Parathyroid adenoma (tissue), 2 donors: ENCODE measurements at regions not wholly inside any gene's neighbourhood (a gene's known extent, or its start where the extent isn't known, plus 50 kb on each side); places are given as distances from the start of the nearest gene placed in this dataset.

Experiments used
- H2AFZ ChIP-seq: fragments of 300-600 bp; sonication (generic); one replicate; pipeline ENCODE4 v1.7.0; 2017; ENCODE audit warnings: antibody characterized with exemption, mild to moderate bottlenecking
- H3K27ac ChIP-seq: fragments of 300-600 bp; sonication (generic); one replicate; pipeline ENCODE4 v1.7.0; 2017
- H3K27me3 ChIP-seq: fragments of 300-600 bp; sonication (generic); one replicate; pipeline ENCODE4 v1.7.0; 2017; ENCODE audit warnings: low read length; ENCODE audit not compliant: control insufficient read depth, insufficient read depth
- H3K36me3 ChIP-seq: fragments of 300-600 bp; sonication (generic); one replicate; pipeline ENCODE4 v1.7.0; 2017; ENCODE audit warnings: low read length; ENCODE audit not compliant: control insufficient read depth, insufficient read depth
- H3K4me1 ChIP-seq: fragments of 300-600 bp; sonication (generic); one replicate; pipeline ENCODE4 v1.7.0; 2017; ENCODE audit warnings: control low read depth
- H3K4me2 ChIP-seq: fragments of 300-600 bp; sonication (generic); one replicate; pipeline ENCODE4 v1.7.0; 2017; ENCODE audit warnings: low read length
- H3K4me3 ChIP-seq: fragments of 300-600 bp; sonication (generic); one replicate; pipeline ENCODE4 v1.7.0; 2017; ENCODE audit warnings: low read depth, low read length
- H3K79me2 ChIP-seq: fragments of 300-600 bp; sonication (generic); one replicate; pipeline ENCODE4 v1.7.0; 2017; ENCODE audit warnings: control low read depth
- H3K9ac ChIP-seq: fragments of 300-600 bp; sonication (generic); one replicate; pipeline ENCODE4 v1.7.0; 2017; ENCODE audit warnings: mild to moderate bottlenecking
- H3K9me3 ChIP-seq: fragments of 300-600 bp; sonication (generic); one replicate; pipeline ENCODE4 v1.7.0; 2017; ENCODE audit warnings: low read length; ENCODE audit not compliant: control insufficient read depth
- CTCF ChIP-seq: fragments of 300-600 bp; sonication (generic); IDR thresholded peaks from one replicate; pipeline ENCODE4 v1.7.0; 2017; ENCODE audit warnings: antibody characterized with exemption, mild to moderate bottlenecking
- donor health status: primary hyperparathyroidism.

GRCh38 chr14:62307844-62308243, 545.6 kb downstream of the SNAPC1 start:
- H3K36me3 ChIP-seq: no peaks in the 10 kb centered on the region
- no peaks in the 10 kb centered on the region for H3K79me2 ChIP-seq
- no peak overlapping the region for H3K9ac ChIP-seq
- H2AFZ ChIP-seq: no peak overlapping the region
- no peak for TF ChIP-seq CTCF
- H3K9me3 ChIP-seq: no peaks in the 10 kb centered on the region
- no peak overlapping the region for H3K27ac ChIP-seq
- H3K4me1 ChIP-seq: no peaks in the 10 kb centered on the region
- H3K4me3 ChIP-seq: no peak overlapping the region
- no peak overlapping the region for H3K4me2 ChIP-seq
- no peaks in the 10 kb centered on the region for H3K27me3 ChIP-seq

GRCh38 chr14:62308316-62308715, 546.1 kb downstream of the SNAPC1 start:
- no peak for TF ChIP-seq CTCF
- no peaks in the 10 kb centered on the region for H3K79me2 ChIP-seq
- no peaks in the 10 kb centered on the region for H3K9me3 ChIP-seq
- H3K27me3 ChIP-seq: no peaks in the 10 kb centered on the region
- H3K9ac ChIP-seq: no peak overlapping the region
- no peak overlapping the region for H2AFZ ChIP-seq
- H3K27ac ChIP-seq: no peak overlapping the region
- no peaks in the 10 kb centered on the region for H3K36me3 ChIP-seq
- no peak overlapping the region for H3K4me3 ChIP-seq
- H3K4me1 ChIP-seq: no peaks in the 10 kb centered on the region
- H3K4me2 ChIP-seq: no peak overlapping the region

GRCh38 chr14:62308891-62309290, 546.7 kb downstream of the SNAPC1 start:
- Histone ChIP-seq H2AFZ (no peak overlapping the region), H3K4me2 (no peak overlapping the region), H3K79me2 (no peaks in the 10 kb centered on the region), H3K4me3 (no peak overlapping the region), H3K4me1 (no peaks in the 10 kb centered on the region), H3K9ac (no peak overlapping the region), H3K27ac (no peak overlapping the region), H3K36me3 (no peaks in the 10 kb centered on the region), H3K27me3 (no peaks in the 10 kb centered on the region), H3K9me3 (no peaks in the 10 kb centered on the region)
- no peak for TF ChIP-seq CTCF

GRCh38 chr14:62313212-62313611, 551.0 kb downstream of the SNAPC1 start:
- no peaks in the 10 kb centered on the region for H3K9me3 ChIP-seq
- H3K36me3 ChIP-seq: no peaks in the 10 kb centered on the region
- H3K27me3 ChIP-seq: no peaks in the 10 kb centered on the region
- no peak overlapping the region for H2AFZ ChIP-seq
- H3K4me2 ChIP-seq: no peak overlapping the region
- no peaks in the 10 kb centered on the region for H3K79me2 ChIP-seq
- no peak overlapping the region for H3K4me3 ChIP-seq
- H3K4me1 ChIP-seq: no peaks in the 10 kb centered on the region
- TF ChIP-seq CTCF: no peak
- H3K9ac ChIP-seq: no peak overlapping the region
- H3K27ac ChIP-seq: no peak overlapping the region

- H3K4me1 ChIP-seq: no peaks in the 10 kb centered on the region
- no peak overlapping the region for H3K4me3 ChIP-seq
- no peak overlapping the region for H3K9ac ChIP-seq
- no peaks in the 10 kb centered on the region for H3K36me3 ChIP-seq
- no peak overlapping the region for H3K27ac ChIP-seq
- no peaks in the 10 kb centered on the region for H3K27me3 ChIP-seq
- H3K9me3 ChIP-seq: no peaks in the 10 kb centered on the region
- no peaks in the 10 kb centered on the region for H3K79me2 ChIP-seq
- H2AFZ ChIP-seq: no peak overlapping the region
- no peak for TF ChIP-seq CTCF
- no peak overlapping the region for H3K4me2 ChIP-seq
These were observed 552.0 kb downstream of the SNAPC1 start for GRCh38 chr14:62314221-62314620.
